ENCODE measurements at regions not wholly inside any gene's neighbourhood (a gene's known extent, or its start where the extent isn't known, plus 50 kb on each side); places are given as distances from the start of the nearest gene placed in this dataset.

GRCh38 chrY:17045124-17045523 is 834.9 kb downstream of the CDY2B start:
- TF ChIP-seq CTCF (IDR thresholded peaks at IDR 0.05; ENCODE audit: low read depth, low read length) (no peak), EZH2phosphoT487 (IDR thresholded peaks at IDR 0.05; ENCODE audit: low read depth) (no peak)

All from OCI-LY3 (cell line).